Breast epithelium (tissue), 4 donors: ENCODE measurements at regions not wholly inside any gene's neighbourhood (a gene's known extent, or its start where the extent isn't known, plus 50 kb on each side); places are given as distances from the start of the nearest gene placed in this dataset.

Experiments
- DNase-seq, 2 donors: peaks; one replicate each; pipeline ENCODE4 v3.0.0-alpha.2; 2019; ENCODE audit warnings: low spot score in 2 of 2
- H3K27ac ChIP-seq, 2 donors: fragments of 200-600 bp; sonication (generic) in 1 of 2; one replicate each; pipeline ENCODE4 v1.5.1; 2016 to 2019; ENCODE audit warnings: mild to moderate bottlenecking in 1 of 2
- H3K27me3 ChIP-seq, 2 donors: fragments of 200-600 bp; sonication (generic) in 1 of 2; one replicate each; pipeline versions ENCODE4 v1.5.1 to v1.6.0; 2017 to 2019; ENCODE audit warnings: control low read depth in 1 of 2, mild to moderate bottlenecking in 1 of 2
- H3K36me3 ChIP-seq: fragments of 200-600 bp; one replicate; pipeline ENCODE4 v1.5.1; 2019
- H3K4me1 ChIP-seq, 2 donors: fragments of 200-600 bp; sonication (generic); one replicate each; pipeline ENCODE4 v1.5.1; 2016 to 2019; ENCODE audit warnings: control low read depth in 1 of 2
- H3K4me3 ChIP-seq, 3 donors: fragments of 200-600 bp; sonication (generic); 1 replicate in 2 of 3; 2 replicates in 1 of 3; pipeline ENCODE4 v1.5.1; 2016 to 2019; ENCODE audit warnings: mild to moderate bottlenecking in 3 of 3, moderate library complexity in 2 of 3
- H3K9me3 ChIP-seq, 2 donors: fragments of 200-600 bp; sonication (generic) in 1 of 2; one replicate each; pipeline ENCODE4 v1.5.1; 2016 to 2019; ENCODE audit warnings: control low read depth in 1 of 2
- POLR2A ChIP-seq: fragments of 450-650 bp; IDR thresholded peaks from one replicate; pipeline ENCODE4 v1.6.1; 2016; ENCODE audit warnings: antibody characterized with exemption, mild to moderate bottlenecking, moderate library complexity
- POLR2AphosphoS5 ChIP-seq, 3 donors: sonication (generic); formaldehyde crosslinking; IDR thresholded peaks; one replicate each; pipeline ENCODE4 v1.6.1; 2017; ENCODE audit warnings: antibody characterized with exemption in 3 of 3
- intact Hi-C: fragments of 100-400 bp; cut with DNase I; formaldehyde crosslinking; loops from one replicate; pipeline ENCODE4 v1.15.1; 2023; ENCODE audit warnings: low total_unique reads
- TF ChIP-seq, protein P1 (sequence below), 3 donors: fragments of 450-650 bp; IDR thresholded peaks; one replicate each; pipeline ENCODE4 v1.5.1; 2016 to 2017; ENCODE audit warnings: antibody characterized with exemption in 3 of 3, mild to moderate bottlenecking in 3 of 3, moderate library complexity in 3 of 3

- Histone ChIP-seq H3K9me3 (no peaks in the 10 kb centered on the region), H3K27me3 (no peaks in the 10 kb centered on the region), H3K27ac (no peak overlapping the region), H3K4me3 (no peak overlapping the region), H3K4me1 (no peaks in the 10 kb centered on the region), H3K36me3 (no peaks in the 10 kb centered on the region)
- TF ChIP-seq POLR2A: no peak
- TF ChIP-seq, protein P1, sequence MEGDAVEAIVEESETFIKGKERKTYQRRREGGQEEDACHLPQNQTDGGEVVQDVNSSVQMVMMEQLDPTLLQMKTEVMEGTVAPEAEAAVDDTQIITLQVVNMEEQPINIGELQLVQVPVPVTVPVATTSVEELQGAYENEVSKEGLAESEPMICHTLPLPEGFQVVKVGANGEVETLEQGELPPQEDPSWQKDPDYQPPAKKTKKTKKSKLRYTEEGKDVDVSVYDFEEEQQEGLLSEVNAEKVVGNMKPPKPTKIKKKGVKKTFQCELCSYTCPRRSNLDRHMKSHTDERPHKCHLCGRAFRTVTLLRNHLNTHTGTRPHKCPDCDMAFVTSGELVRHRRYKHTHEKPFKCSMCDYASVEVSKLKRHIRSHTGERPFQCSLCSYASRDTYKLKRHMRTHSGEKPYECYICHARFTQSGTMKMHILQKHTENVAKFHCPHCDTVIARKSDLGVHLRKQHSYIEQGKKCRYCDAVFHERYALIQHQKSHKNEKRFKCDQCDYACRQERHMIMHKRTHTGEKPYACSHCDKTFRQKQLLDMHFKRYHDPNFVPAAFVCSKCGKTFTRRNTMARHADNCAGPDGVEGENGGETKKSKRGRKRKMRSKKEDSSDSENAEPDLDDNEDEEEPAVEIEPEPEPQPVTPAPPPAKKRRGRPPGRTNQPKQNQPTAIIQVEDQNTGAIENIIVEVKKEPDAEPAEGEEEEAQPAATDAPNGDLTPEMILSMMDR (IDR thresholded peaks at IDR 0.05): no peak
- TF ChIP-seq POLR2AphosphoS5 (IDR thresholded peaks at IDR 0.05): no peak
- intact Hi-C loops: no loop called here
- no peak for DNase-seq
Measured at GRCh38 chr4:137934046-137934445, 308.1 kb downstream of the SLC7A11 start.

DNA sequence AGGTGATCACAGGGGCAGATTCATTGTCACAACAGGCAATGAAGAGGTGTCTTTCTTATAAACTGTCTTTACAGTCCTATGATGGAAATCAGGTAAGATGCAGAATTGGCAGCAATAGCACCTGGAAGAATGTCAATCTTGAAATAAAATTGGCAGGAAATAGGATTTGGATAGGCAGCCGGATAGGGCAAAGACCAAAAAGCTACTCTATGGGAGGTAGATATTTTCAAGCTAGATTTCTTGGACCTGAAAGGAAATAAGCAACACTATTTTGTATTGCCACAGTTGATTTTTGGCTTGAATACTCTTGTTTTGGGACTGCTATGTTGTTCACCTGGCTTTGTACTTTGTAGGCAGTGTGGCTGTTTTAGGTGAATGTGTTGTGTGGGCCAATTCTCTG is 314.2 kb downstream of the SLC7A11 start:
- H3K4me1 ChIP-seq: no peaks in the 10 kb centered on the region
- no peaks in the 10 kb centered on the region for H3K36me3 ChIP-seq
- no peaks in the 10 kb centered on the region for H3K27me3 ChIP-seq
- H3K9me3 ChIP-seq: no peaks in the 10 kb centered on the region
- no peak overlapping the region for H3K4me3 ChIP-seq
- intact Hi-C loops: no loop called here
- TF ChIP-seq, protein P1 (IDR thresholded peaks at IDR 0.05): no peak
- H3K27ac ChIP-seq: no peak overlapping the region
- no peak for DNase-seq

DNA sequence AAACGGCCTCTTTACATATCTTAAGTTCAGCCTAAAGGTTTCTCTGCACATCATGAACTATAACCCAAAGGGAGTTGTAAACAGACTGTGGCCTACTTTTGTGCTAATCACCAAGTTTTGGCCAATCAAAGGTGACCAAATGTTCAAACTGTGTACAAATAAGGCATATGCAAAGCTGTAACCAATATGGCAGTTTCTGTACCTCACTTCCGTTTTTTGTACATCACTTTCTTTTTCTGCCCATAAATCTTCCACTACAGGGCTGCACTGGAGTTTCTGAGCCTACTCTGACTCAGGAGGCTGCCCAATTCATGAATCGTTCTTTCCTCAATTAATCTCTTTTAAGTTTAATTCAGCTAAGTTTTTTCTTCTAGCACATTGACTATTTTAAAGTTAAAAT is 318.7 kb downstream of the SLC7A11 start:
- Histone ChIP-seq H3K36me3 (no peaks in the 10 kb centered on the region), H3K4me1 (no peaks in the 10 kb centered on the region), H3K4me3 (no peak overlapping the region), H3K9me3 (no peaks in the 10 kb centered on the region), H3K27ac (no peak overlapping the region), H3K27me3 (no peaks in the 10 kb centered on the region)
- intact Hi-C loops: no loop called here
- no peak for DNase-seq
- TF ChIP-seq POLR2A (no peak), POLR2AphosphoS5 (IDR thresholded peaks at IDR 0.05) (no peak)
- TF ChIP-seq, protein P1 (IDR thresholded peaks at IDR 0.05): no peak

DNA sequence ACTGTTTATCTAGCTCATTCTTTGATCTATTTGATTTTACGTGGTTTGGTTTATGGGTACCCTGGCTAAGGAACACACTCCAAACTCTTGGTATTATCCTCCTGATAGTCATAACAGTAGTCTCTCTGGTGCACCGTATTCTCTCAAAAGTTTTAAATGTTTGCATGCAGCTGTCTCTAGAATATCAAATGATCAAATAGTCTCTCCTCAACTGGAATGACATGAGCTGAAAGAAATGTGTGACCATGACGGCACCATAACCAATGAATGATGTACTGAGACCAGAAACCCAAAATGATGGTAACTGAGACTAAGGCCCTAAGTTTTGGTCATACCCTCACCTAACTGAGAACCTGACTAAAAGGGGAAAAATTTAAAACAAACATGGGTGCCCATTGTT is 319.4 kb downstream of the SLC7A11 start:
- Histone ChIP-seq H3K9me3 (no peaks in the 10 kb centered on the region), H3K4me3 (no peak overlapping the region), H3K27ac (no peak overlapping the region), H3K36me3 (no peaks in the 10 kb centered on the region), H3K4me1 (no peaks in the 10 kb centered on the region), H3K27me3 (no peaks in the 10 kb centered on the region)
- intact Hi-C loops: no loop called here
- no peak for DNase-seq
- TF ChIP-seq POLR2AphosphoS5 (IDR thresholded peaks at IDR 0.05): no peak
- TF ChIP-seq, protein P1 (IDR thresholded peaks at IDR 0.05): no peak
- no peak for TF ChIP-seq POLR2A

DNA sequence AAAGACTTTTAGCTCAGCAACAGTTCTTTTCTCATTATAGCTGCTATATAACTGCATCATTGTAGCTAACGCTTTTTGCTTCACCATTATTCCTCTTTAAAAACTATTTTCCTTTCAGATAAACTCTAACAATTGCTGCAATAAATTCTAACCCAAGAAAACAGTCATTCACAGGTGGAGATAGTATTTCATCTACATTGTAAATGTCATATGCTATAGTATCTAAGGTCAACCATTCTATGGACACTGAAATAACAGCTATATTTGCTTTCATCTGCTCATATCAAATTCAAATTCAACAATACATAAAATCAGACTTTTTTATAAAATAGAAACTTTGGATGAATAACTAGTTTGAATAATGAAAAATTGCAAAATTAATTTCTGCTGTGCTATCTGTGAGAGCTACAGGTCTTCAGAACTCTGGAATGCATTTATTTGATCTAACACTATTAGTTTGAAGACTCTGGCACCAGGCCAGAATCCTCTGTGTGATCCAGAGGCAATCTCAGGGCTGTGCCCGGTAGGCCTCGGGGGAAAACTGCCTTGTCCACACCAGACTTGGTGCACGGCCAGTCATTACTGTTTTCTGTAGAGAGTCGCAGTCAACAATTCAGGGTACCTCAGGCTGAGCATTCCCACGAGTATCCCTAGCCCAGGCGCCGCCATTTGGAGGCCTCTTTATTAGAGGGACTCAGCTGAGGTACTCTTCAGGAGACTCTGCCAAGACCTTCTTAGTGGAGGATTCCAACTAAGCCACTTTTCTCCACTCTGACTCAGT is 332.4 kb downstream of the SLC7A11 start:
- DNase-seq: peak; percentile 17 to 56

More for the DNA sequence above, 332.4 kb downstream of the SLC7A11 start:
- Histone ChIP-seq H3K4me3 (no peak overlapping the region), H3K27me3 (no peaks in the 10 kb centered on the region), H3K27ac (no peak overlapping the region), H3K9me3 (no peaks in the 10 kb centered on the region), H3K4me1 (no peaks in the 10 kb centered on the region), H3K36me3 (no peaks in the 10 kb centered on the region)
- TF ChIP-seq POLR2AphosphoS5 (IDR thresholded peaks at IDR 0.05) (no peak), POLR2A (no peak)
- TF ChIP-seq, protein P1 (IDR thresholded peaks at IDR 0.05): no peak
- intact Hi-C loops: no loop called here
